Stimulated activated naive B cell treated with anti-CD40 and anti-IgM and Interleukin-4, amounts not matched to agents 10 μg/mL and 1 μg/mL and 100 μg/mL, for 72 hours (primary cell): ENCODE measurements at regions not wholly inside any gene's neighbourhood (a gene's known extent, or its start where the extent isn't known, plus 50 kb on each side); places are given as distances from the start of the nearest gene placed in this dataset.
A peak's percentile ranks its signal among the peaks of the same experiment; 100 is the strongest.
"Not testable (repeated sequence)": the region's sequence is repeated elsewhere in the genome, so short reads cannot be mapped to it uniquely, and the experiment has no call there.

Experiments used
- ATAC-seq, 2 donors: fragments of 150-1000 bp; cut with Tn5 transposase; replicated peaks; 2 replicates each; pipeline ENCODE4 v1.10.0; 2021; ENCODE audit warnings: moderate library complexity in 1 of 2
- DNase-seq: peaks from one replicate; pipeline ENCODE4 v3.0.0; 2021
- H3K27ac Mint-ChIP-seq: one replicate; pipeline ENCODE4 v1.8.0; 2022; ENCODE audit warnings: mild to moderate bottlenecking, mixed read lengths
- H3K27me3 Mint-ChIP-seq, 2 donors: one replicate each; pipeline ENCODE4 v1.8.0; 2022; ENCODE audit warnings: mixed read lengths in 2 of 2
- H3K36me3 Mint-ChIP-seq, 2 donors: one replicate each; pipeline ENCODE4 v1.8.0; 2022; ENCODE audit warnings: mixed read lengths in 2 of 2, mild to moderate bottlenecking in 1 of 2
- H3K4me1 Mint-ChIP-seq, 2 donors: one replicate each; pipeline ENCODE4 v1.8.0; 2022; ENCODE audit warnings: mixed read lengths in 2 of 2, mild to moderate bottlenecking in 1 of 2
- H3K4me3 Mint-ChIP-seq, 2 donors: one replicate each; pipeline ENCODE4 v1.8.0; 2022; ENCODE audit warnings: mild to moderate bottlenecking in 2 of 2, mixed read lengths in 2 of 2, moderate library complexity in 1 of 2
- H3K9me3 Mint-ChIP-seq, 2 donors: one replicate each; pipeline ENCODE4 v1.8.0; 2022; ENCODE audit warnings: mixed read lengths in 2 of 2, mild to moderate bottlenecking in 1 of 2

DNA sequence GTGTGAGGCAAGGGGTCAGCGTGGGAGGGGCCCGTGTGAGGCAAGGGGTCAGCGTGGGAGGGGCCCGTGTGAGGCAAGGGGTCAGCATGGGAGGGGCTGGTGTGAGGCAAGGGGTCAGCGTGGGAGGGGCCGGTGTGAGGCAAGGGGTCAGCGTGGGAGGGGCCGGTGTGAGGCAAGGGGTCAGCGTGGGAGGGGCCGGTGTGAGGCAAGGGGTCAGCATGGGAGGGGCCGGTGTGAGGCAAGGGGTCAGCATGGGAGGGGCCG, 119.2 kb downstream of the SEPTIN14 start:
- ATAC-seq, H3K4me3 Mint-ChIP-seq, H3K27me3 Mint-ChIP-seq, DNase-seq, H3K4me1 Mint-ChIP-seq, H3K36me3 Mint-ChIP-seq, H3K27ac Mint-ChIP-seq, H3K9me3 Mint-ChIP-seq: not testable (repeated sequence)

DNA sequence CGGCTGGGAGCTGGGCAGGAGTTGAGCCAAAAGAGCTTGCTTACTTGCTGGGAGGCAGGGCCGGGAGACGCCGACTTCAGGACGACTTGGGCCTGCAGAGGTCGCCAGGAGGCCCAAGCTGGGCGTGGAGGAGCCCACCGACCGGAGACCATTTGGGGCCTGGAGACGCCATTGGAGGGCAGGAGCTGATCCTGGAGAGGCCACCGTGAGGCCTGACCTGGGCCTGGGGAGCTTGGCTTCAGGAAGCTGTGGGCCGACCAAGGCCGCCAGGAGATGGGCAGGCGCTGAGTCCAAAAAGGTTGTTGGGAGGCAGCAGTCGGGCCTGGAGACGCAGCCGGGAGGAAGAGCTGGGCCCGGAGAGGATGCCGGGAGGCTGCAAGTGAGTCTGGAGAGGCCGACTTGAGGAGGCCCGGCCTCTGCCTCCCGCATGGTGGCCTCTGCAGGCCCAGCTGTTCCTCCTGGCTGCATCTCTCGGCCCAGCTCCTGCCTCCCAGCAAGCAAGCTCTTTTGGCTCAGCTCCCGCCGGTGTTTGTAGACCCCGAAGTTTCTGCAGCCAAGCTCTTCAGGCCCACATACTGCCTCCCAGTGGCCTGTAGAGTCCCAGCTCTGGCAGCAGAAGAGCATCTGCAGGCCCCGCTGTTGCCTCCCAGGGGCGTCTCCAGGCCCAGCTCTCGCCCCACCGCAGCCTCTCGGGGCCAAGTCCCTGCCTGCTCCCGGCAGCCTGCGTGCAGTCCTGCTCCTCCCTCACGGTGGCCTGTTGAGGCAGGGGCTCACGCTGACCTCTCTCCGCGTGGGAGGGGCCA, 119.7 kb downstream of the SEPTIN14 start:
- H3K9me3 Mint-ChIP-seq, H3K4me1 Mint-ChIP-seq, H3K27me3 Mint-ChIP-seq, H3K27ac Mint-ChIP-seq, DNase-seq, H3K36me3 Mint-ChIP-seq, ATAC-seq, H3K4me3 Mint-ChIP-seq: not testable (repeated sequence)

GRCh38 chr7:55741721-55742631, 120.6 kb downstream of the SEPTIN14 start:
- not testable (repeated sequence) for H3K27me3 Mint-ChIP-seq, H3K36me3 Mint-ChIP-seq, H3K27ac Mint-ChIP-seq, DNase-seq, H3K9me3 Mint-ChIP-seq, H3K4me1 Mint-ChIP-seq, ATAC-seq, H3K4me3 Mint-ChIP-seq

- not testable (repeated sequence) for H3K4me1 Mint-ChIP-seq, DNase-seq, H3K9me3 Mint-ChIP-seq, H3K27me3 Mint-ChIP-seq, ATAC-seq, H3K36me3 Mint-ChIP-seq, H3K27ac Mint-ChIP-seq, H3K4me3 Mint-ChIP-seq
These were observed 121.8 kb downstream of the SEPTIN14 start for GRCh38 chr7:55740633-55741250.

GRCh38 chr7:55740053-55740452, 122.5 kb downstream of the SEPTIN14 start:
- not testable (repeated sequence) for H3K27me3 Mint-ChIP-seq, H3K4me1 Mint-ChIP-seq, DNase-seq, H3K27ac Mint-ChIP-seq, ATAC-seq, H3K9me3 Mint-ChIP-seq, H3K4me3 Mint-ChIP-seq, H3K36me3 Mint-ChIP-seq

DNA sequence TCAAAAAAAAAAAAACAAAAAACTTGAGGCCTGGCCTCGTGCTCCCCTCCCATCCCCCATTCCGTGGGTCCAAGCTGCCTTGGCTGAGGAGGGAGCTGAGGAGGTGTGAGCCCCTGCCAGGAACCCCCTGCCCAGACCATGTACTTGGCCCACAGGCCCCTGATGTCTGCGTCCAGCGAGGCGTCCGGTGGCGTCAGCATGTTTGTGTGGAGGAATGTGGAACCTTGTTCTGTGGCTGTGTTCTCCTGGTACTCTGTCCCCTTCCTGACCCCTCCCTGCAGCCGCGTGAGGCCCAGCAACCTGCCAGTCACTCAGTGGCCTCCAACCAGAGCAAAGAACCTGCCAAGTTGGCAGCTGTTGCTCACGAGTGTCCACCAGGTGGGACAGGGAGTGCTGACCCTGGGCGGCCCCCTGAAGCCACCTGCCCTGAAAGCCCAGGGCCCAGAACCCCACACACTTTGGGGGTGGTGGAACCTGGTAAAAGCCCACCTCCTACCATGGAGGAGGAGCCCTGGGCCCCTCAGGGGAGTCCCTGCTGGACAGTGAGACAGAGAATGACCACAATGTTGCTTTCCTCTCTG, 125.8 kb downstream of the SEPTIN14 start:
- not testable (repeated sequence) for DNase-seq, H3K4me1 Mint-ChIP-seq, H3K36me3 Mint-ChIP-seq, ATAC-seq, H3K27ac Mint-ChIP-seq, H3K9me3 Mint-ChIP-seq, H3K27me3 Mint-ChIP-seq, H3K4me3 Mint-ChIP-seq

GRCh38 chr7:55733241-55734140, 129.1 kb downstream of the SEPTIN14 start:
- no peak for DNase-seq
- no peak overlapping the region for H3K27ac Mint-ChIP-seq
- no peaks in the 10 kb centered on the region for H3K27me3 Mint-ChIP-seq
- H3K36me3 Mint-ChIP-seq: no peaks in the 10 kb centered on the region
- H3K9me3 Mint-ChIP-seq: peaks cover 6 to 7% of the 10 kb centered on the region in 2 donors
- no peak overlapping the region for H3K4me3 Mint-ChIP-seq
- no peaks in the 10 kb centered on the region for H3K4me1 Mint-ChIP-seq
- no peak for ATAC-seq

DNA sequence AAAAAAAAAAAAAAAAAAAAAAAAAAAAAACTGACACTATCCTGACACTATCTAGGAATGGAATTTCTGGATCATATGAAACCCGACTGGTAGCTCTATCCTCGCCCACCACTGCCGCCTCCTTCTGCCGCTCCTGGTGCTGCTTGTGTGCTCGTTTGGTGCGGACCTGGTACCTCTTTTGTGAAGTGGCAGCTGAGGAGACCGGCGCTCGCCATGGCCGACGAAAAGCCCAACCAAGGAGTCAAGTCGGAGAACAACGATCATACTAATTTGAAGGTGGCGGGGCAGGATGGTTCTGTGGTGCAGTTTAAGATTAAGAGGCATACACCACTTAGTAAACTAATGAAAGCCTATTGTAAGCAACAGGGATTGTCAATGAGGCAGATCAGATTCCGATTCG, 130.6 kb downstream of the SEPTIN14 start:
- no peak overlapping the region for H3K4me3 Mint-ChIP-seq
- H3K4me1 Mint-ChIP-seq: no peaks in the 10 kb centered on the region
- ATAC-seq: no peak
- peaks cover 6 to 7% of the 10 kb centered on the region in 2 donors for H3K9me3 Mint-ChIP-seq
- no peak for DNase-seq
- no peaks in the 10 kb centered on the region for H3K27me3 Mint-ChIP-seq
- no peaks in the 10 kb centered on the region for H3K36me3 Mint-ChIP-seq
- no peak overlapping the region for H3K27ac Mint-ChIP-seq

DNA sequence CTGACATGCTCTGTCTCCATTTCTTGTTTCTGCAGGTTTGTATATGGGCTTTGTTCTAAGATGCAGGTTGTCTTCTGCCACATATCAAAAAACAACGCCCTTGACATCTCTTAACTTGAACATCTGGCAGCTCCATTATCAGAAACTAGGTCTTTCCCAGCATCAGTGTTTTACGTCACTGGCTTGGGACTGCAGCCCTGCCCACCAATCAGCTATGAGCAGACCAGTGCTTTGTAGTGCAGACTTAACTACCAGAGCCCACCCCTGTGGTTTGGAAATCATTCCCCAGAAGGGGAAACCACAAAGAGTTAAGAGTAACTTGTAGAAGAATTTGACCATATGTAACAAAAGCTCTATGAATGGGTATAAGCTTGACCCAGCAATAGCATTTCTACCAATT, 132.4 kb downstream of the SEPTIN14 start:
- ATAC-seq (no peak), DNase-seq (no peak)
- Mint-ChIP-seq H3K9me3 (peaks cover 6 to 7% of the 10 kb centered on the region in 2 donors), H3K27me3 (no peaks in the 10 kb centered on the region), H3K4me1 (no peaks in the 10 kb centered on the region), H3K36me3 (no peaks in the 10 kb centered on the region), H3K4me3 (no peak overlapping the region), H3K27ac (no peak overlapping the region)

GRCh38 chr7:55723621-55723941, 139.0 kb downstream of the SEPTIN14 start:
- no peak overlapping the region for H3K27ac Mint-ChIP-seq
- H3K27me3 Mint-ChIP-seq: peaks cover 0 to 5% of the 10 kb centered on the region in 2 donors
- no peak for ATAC-seq
- H3K4me1 Mint-ChIP-seq: peaks cover 0 to 3% of the 10 kb centered on the region in 2 donors
- no peaks in the 10 kb centered on the region for H3K9me3 Mint-ChIP-seq
- no peak overlapping the region for H3K4me3 Mint-ChIP-seq
- no peaks in the 10 kb centered on the region for H3K36me3 Mint-ChIP-seq
- DNase-seq: no peak

GRCh38 chr7:55722874-55723620, 139.5 kb downstream of the SEPTIN14 start:
- peak; percentile 94 to 97 for ATAC-seq
- not testable (repeated sequence) for H3K9me3 Mint-ChIP-seq, H3K4me1 Mint-ChIP-seq

DNA sequence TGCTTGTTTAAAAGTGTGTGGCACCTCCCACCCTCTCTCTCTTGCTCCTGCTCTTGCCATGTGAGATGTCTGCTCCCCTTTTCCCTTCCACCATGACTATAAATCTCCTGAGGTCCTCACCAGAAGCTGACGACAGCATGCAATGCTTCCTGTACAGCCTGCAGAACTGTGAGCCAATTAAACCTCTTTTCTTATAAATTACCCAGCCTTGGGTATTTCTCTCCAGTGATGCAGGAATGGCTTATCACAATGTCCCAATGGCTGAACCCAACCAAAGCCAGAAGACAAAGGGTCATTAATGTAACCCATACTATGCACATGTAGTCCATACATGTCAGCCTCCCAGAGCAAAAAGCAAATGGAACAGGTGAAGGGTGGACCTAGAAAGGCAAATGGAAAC, 141.5 kb downstream of the SEPTIN14 start:
- ATAC-seq, H3K27ac Mint-ChIP-seq, H3K9me3 Mint-ChIP-seq, DNase-seq, H3K4me3 Mint-ChIP-seq, H3K36me3 Mint-ChIP-seq, H3K27me3 Mint-ChIP-seq, H3K4me1 Mint-ChIP-seq: not testable (repeated sequence)

More at GRCh38 chr7:55722874-55723620, 139.5 kb downstream of the SEPTIN14 start:
- not testable (repeated sequence) for H3K36me3 Mint-ChIP-seq, DNase-seq, H3K27me3 Mint-ChIP-seq, H3K4me3 Mint-ChIP-seq
- peak overlapping the region; percentile 52 for H3K27ac Mint-ChIP-seq

DNA sequence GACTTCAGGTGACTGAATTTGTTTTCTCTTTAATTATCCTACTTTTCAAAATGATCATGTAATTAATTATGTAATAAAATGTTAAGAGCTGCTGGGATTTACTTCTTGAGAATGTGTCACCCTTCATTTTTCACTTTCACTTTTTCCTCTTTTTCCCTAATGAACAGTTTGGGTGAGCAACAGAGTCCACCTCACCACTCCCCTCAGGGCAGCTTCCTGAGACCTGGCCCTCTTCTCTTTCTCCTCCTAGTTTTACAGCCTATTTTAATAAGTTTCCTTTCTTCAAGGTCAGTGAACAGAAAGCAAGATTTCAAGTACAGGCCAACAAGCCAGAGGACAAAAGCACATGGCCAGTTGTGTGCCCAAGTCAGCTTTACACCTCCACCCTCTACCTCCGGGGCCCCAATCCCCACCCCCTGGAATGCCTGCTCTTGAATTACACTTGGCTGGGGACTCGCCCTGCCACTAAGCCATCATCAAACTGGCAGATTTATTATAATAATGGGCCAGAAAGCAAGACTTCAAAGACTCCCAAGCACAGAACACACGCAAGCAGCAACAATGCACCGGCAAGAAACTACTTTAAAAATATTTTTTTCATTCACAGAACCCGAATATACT, 143.1 kb upstream of the VOPP1 start:
- ATAC-seq, H3K9me3 Mint-ChIP-seq: not testable (repeated sequence)

More for the DNA sequence above, 143.1 kb upstream of the VOPP1 start:
- H3K36me3 Mint-ChIP-seq, H3K27ac Mint-ChIP-seq, H3K4me1 Mint-ChIP-seq, H3K27me3 Mint-ChIP-seq, DNase-seq, H3K4me3 Mint-ChIP-seq: not testable (repeated sequence)
